Panc1 (cell line): ENCODE measurements at regions not wholly inside any gene's neighbourhood (a gene's known extent, or its start where the extent isn't known, plus 50 kb on each side); places are given as distances from the start of the nearest gene placed in this dataset.

Experiments used
- CTCF ChIP-seq: fragments of 450-650 bp; IDR thresholded peaks from 2 replicates; pipeline ENCODE4 v1.5.1; 2017; ENCODE audit warnings: mild to moderate bottlenecking
- REST ChIP-seq, 2 experiments: IDR thresholded peaks; 2 replicates each; pipeline ENCODE4 v1.6.1; 2011 to 2012; ENCODE audit warnings: low read depth in 2 of 2, control low read depth in 1 of 2, low read length in 1 of 2, mild to moderate bottlenecking in 1 of 2, moderate library complexity in 1 of 2; ENCODE audit not compliant: insufficient read depth in 1 of 2

- TF ChIP-seq CTCF (no peak), REST (IDR thresholded peaks at IDR 0.05; ENCODE audit: insufficient read depth in 1 of 2, low read depth in 2 of 2, low read length in 1 of 2) (no peak)
These were observed 336.5 kb downstream of the MZT1 start for GRCh38 chr13:72390909-72391308.
